ENCODE measurements at regions not wholly inside any gene's neighbourhood (a gene's known extent, or its start where the extent isn't known, plus 50 kb on each side); places are given as distances from the start of the nearest gene placed in this dataset.
"Not testable (repeated sequence)": the region's sequence is repeated elsewhere in the genome, so short reads cannot be mapped to it uniquely, and the experiment has no call there.

GRCh38 chr20:64327223-64327549 lies 71.6 kb downstream of the PCMTD2 start:
- not testable (repeated sequence) for H3K4me2 ChIP-seq (ENCODE audit: low read length); H3K36me3 ChIP-seq (ENCODE audit: control insufficient read depth, insufficient read depth, low read length); H3K27ac ChIP-seq; H3K9me3 ChIP-seq (ENCODE audit: control insufficient read depth, low read length); H3K9ac ChIP-seq; H3K4me3 ChIP-seq (ENCODE audit: low read depth, low read length); H3K79me2 ChIP-seq; H3K27me3 ChIP-seq (ENCODE audit: control insufficient read depth, insufficient read depth, low read length)
- Histone ChIP-seq H3K4me1 (peaks cover 12% of the 10 kb centered on the region), H2AFZ (peak overlapping the region; percentile 59)

- H3K36me3 ChIP-seq (ENCODE audit: control insufficient read depth, insufficient read depth, low read length); H3K4me2 ChIP-seq (ENCODE audit: low read length); H3K27me3 ChIP-seq (ENCODE audit: control insufficient read depth, insufficient read depth, low read length); H3K4me3 ChIP-seq (ENCODE audit: low read depth, low read length); H3K79me2 ChIP-seq; H3K9ac ChIP-seq; H3K9me3 ChIP-seq (ENCODE audit: control insufficient read depth, low read length): not testable (repeated sequence)
- Histone ChIP-seq H2AFZ (peak overlapping the region; percentile 80), H3K27ac (peak overlapping the region; percentile 74), H3K4me1 (peaks cover 12% of the 10 kb centered on the region)
Observed at GRCh38 chr20:64327550-64328317, 72.2 kb downstream of the PCMTD2 start.

GRCh38 chr20:64328595-64329250 lies 73.2 kb downstream of the PCMTD2 start:
- H3K4me2 ChIP-seq (ENCODE audit: low read length); H3K9me3 ChIP-seq (ENCODE audit: control insufficient read depth, low read length); H3K79me2 ChIP-seq; H3K9ac ChIP-seq; H3K4me3 ChIP-seq (ENCODE audit: low read depth, low read length); H3K36me3 ChIP-seq (ENCODE audit: control insufficient read depth, insufficient read depth, low read length); H3K27me3 ChIP-seq (ENCODE audit: control insufficient read depth, insufficient read depth, low read length): not testable (repeated sequence)
- peak overlapping the region; percentile 71 for H2AFZ ChIP-seq
- H3K4me1 ChIP-seq, result peaks cover 12% of the 10 kb centered on the region
- H3K27ac ChIP-seq, result peak overlapping the region; percentile 74

- not testable (repeated sequence) for H3K9ac ChIP-seq; H3K4me3 ChIP-seq (ENCODE audit: low read depth, low read length); H3K4me2 ChIP-seq (ENCODE audit: low read length); H3K9me3 ChIP-seq (ENCODE audit: control insufficient read depth, low read length); H2AFZ ChIP-seq; H3K36me3 ChIP-seq (ENCODE audit: control insufficient read depth, insufficient read depth, low read length); H3K27ac ChIP-seq; H3K27me3 ChIP-seq (ENCODE audit: control insufficient read depth, insufficient read depth, low read length); H3K79me2 ChIP-seq
- H3K4me1 ChIP-seq, result peaks cover 12% of the 10 kb centered on the region
Observed at GRCh38 chr20:64332627-64333026, 77.1 kb downstream of the PCMTD2 start.
